HG03045 (cell line): ENCODE measurements at regions not wholly inside any gene's neighbourhood (a gene's known extent, or its start where the extent isn't known, plus 50 kb on each side); places are given as distances from the start of the nearest gene placed in this dataset.

Experiments
- ATAC-seq: cut with Tn5 transposase; IDR thresholded peaks from one replicate; pipeline ENCODE4 v1.9.1; 2021; ENCODE audit warnings: mild to moderate bottlenecking, moderate library complexity; ENCODE audit not compliant: unreplicated experiment

DNA sequence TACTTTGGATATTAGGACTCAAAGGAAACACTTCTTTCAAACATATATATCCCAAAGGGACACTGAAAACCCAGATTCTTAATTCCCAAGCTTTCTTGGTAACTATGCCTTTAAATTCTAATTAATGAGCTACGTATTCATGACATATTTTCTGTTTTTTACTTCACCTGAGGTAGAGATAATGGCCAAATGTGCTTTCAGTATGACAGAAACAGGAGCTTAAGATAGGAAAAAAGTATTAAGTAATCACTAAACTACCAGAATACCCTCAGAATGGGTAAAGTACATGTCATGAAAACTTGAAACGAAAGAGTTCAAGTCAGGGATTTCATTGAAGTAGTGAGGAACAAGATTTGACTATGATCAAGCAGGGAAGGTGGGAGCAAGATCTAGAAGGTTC lies 478.5 kb downstream of the AGTPBP1 start:
- no peak for ATAC-seq

DNA sequence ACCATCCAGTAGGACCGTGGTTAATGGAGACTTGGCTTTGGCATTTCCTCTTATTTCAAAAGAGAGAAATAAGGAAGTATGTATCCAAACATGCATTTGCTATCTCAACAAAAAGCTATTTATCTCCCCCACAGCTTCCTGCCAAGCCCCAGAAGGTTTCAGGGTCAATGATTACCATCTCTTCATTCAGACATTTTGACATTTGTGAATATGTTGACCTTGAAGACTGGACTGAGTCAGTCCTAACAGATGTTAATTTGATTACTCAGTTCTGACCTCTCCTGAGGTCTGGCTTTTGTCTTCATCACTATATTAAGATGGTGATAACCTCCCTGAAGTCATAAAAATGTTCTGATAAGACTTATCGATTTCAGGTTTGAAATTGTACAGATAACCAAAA lies 479.4 kb downstream of the AGTPBP1 start:
- ATAC-seq: no peak

DNA sequence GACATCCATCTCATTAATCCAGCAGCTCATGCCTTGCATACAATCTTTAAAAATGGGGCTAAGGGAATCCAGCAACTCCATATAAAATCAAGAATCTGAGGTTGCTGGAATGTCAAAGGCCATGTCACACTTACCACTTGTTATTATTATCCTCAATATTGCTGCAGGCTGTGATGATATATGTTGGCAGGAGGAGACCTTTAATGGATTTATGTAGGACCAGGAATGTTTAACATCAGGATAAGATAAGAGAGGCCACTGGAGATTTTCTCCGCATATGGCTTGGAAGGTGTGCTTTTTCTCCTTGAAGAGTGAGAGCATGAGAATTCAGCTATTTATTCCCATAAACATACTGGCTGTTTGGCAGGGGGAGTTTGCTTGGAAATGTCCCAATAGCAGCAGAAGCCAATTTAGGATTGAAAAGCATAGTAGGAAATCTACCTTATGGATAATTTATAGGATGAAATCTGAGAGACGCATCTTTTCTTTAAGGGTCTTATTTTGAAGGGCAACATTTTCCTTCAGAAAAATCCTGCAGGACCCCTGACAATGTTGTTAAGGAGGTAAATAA lies 481.4 kb downstream of the AGTPBP1 start:
- ATAC-seq: no peak

DNA sequence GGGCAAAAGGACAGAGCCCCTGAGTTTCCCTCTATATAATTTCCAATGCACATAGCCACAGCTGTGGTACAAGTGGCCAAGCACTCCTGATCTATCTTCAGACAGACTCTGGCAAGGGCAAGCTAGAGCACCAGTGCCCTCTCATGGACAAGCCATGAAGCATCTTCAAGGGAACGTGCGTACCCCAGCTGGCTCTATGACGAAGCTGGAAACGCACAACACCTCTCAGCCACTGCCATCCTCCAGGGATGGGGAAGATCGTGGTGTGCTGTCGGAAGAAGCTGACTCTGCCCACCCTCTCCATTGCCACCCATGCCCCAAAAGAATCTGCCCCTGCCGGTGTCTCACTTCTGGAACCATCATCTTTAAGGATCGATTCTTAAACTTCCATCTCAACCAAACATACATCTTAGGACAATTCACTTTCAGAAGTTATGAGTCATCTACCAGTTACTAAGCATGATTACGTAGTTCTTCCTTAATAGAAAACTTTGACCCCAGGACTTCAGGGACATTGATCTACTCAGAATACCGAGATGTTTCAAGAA lies 482.9 kb downstream of the AGTPBP1 start:
- ATAC-seq: no peak

DNA sequence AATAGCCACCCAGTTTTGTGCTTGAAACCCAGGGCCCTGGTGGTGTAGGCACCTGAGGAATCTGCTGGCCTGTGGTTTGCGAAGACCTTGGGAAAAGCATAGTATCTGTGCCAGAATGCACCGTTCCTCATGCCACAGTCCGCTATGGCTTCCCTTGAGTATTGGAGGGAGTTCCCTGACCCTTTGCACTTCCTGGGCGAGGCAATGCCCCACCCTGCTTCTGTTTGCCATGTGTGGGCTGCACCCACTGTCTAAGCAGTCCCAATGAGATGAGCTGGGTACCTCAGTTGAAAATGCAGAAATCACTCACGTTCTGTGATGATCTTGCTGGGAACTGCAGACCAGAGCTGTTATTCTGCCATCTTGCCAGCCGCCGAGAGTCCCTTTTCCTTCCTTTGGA lies 483.5 kb downstream of the AGTPBP1 start:
- ATAC-seq: no peak

DNA sequence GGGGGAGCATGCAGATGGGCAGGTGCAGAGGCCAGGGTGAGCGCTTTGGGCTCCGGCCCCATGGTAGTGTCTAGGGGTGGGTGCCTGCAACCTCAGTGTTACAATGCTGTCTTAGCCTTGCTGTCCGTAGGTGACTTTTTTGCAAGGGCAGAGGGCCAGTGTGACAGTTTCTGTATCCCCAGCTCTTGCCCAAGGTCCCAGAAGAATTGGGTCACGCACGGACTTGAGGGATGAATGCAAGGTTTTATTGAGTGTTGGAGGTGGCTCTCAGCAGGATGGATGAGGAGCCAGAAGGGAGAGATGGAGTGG lies 492.5 kb downstream of the AGTPBP1 start:
- no peak for ATAC-seq

DNA sequence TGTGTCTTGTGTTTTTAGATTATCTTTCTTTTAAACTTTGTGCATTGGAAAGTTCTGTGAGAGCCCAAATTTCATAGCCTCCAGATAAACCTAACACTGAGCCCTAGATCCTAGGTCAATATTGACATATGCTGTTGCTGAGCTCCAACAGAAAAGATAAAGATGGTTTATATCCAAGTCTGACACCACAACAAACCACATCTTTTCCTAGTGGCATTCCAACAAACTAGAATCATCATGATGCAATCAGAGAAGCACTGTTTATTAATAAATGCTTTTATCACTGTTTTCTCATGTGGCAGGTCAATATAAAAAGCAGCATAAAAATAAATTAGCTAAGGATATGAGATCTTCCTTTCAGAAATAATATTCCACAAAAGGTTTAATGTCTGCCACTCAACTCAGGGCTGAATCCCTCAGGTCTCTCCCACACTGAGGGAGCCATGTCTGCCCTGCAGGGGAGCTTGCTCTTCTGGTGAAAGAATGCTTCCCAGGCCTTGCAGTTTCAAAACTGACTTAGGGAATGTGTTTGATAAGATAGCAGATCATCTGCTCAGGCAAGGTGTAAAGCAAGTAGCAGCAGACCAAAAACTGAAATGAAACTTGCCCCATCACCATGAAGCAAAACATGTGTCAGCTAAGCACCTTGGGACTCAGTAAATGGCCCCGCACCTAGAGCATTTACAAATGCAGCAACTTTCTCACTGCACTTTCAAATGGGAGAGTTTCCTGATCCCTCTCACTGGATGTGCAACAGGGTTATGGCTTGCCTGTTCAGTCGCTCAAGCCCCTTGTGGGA lies 493.0 kb downstream of the AGTPBP1 start:
- no peak for ATAC-seq

DNA sequence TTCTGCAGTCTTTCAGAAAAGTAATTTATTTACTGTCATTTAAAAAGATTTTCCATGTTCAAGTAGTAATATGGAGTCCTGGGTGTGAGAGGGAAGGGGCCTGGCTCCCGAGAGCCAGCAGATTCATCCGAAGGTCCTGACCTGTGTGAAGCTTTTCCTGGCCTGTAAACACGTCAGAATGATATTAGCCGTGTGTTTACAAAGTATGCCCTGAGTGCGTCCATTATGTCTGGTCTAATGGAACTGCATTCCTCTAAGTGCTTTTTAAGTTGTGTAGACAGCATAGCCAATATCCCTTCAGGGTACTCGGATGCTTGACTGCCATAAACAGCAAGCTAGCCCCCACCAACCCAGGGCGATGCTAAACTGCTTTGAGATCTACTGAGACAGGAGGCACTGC lies 495.2 kb downstream of the AGTPBP1 start:
- ATAC-seq: no peak

DNA sequence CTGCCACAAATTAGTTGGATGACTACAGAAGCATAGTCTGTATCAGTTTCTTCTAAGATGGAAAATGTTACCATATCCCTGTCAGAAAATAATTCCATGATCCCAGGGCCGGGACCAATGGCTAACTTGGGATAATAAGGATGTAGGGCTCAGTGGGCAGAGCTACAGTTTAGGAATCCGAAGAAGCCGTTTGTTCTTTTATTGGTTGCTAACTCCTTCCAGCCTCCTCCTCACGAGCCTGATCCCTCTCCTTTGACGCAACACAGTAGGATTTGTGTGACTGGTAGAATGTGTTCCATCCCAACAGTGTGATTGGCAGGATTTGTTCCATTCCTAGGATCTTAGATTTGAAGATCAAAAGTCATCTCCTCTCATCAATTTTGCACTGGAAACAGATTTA lies 496.9 kb downstream of the AGTPBP1 start:
- ATAC-seq: no peak

DNA sequence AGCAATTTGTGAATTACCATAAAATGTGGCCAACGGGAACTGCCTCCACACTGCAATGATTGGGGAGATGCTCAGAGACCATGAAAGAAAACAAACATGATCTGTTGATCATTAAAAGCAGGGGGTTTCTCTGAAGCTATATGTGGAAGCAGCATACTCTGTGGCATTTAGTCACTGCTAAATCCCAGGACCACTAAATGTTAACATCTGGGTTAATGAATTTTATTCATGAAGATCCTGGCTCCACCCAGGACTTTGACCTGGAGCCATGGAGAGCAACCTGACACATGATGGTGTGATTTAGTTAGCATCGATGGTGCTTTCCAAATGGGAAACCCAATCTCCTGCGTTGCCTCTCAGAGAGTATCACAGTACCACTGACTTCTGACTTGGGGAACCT lies 497.8 kb downstream of the AGTPBP1 start:
- ATAC-seq: no peak

DNA sequence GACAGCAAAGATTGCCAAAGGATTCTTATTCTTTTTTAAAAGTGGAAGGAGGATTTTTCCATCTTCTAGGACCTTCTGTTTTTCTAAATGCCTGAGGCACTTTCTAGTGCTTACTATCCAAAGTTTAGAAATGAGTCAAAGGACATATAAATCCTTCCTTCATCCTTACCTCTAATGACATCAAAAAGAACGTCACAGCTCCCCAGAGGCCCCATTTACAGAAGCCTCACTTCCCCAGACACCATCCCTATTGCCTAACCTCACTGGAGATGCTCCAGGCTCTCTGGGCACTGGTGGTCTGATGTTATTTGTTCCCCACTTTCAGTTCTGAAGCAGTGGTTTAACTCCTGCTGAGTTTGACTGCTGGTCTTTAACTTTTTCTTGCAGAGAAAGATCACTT lies 504.3 kb downstream of the AGTPBP1 start:
- ATAC-seq: no peak

DNA sequence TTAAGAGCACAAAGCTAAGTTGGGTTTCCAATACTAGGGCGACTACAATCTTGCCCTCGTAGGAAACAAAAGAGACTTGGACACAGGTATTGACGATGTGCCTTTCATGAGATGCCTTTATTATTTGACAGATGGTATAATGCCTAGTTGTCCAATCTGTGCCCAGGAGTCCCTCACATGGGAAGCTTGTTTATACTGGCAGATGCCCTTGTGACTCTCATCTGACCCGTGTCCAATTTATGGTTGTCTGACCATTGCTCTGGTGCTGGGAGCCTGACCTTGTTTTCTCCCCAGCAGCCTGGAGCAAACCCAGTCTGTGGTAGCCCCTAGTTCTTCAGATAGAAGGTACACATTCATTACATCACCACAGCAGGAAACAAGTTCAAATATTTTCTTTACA lies 511.7 kb downstream of the AGTPBP1 start:
- no peak for ATAC-seq

DNA sequence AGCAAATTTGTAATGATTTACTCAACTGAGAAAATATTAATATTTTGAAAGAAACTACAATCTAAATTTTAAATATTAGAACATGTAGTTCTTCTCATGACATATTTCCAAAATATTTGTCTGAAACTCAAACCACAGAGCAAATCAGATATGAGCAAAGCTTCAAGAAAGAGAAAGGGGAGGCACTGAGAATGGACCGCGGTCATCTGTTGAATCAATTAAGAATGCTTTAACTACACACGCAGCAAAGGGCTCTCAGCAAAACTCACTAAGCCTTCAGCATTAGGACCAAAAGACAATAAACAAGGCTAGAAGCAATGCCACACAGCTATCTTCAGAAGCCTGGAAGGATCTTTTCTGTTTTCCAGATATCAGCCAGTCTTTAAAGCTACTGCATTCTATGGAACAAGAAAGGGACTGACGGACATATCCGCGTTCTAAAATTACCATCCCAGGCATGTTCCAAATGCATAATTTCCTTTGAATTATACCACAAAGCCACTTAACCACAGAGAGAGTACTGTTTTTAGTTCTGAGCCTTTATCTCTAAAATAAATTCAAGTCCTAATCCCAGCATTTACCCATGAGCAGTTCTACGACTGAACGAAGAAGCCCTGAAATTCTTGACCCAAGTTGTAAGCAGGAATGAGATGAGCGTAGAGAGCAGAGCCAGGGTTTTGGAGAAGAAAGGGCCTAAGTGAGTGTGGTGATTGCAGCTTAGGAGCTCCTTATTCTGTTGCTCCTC lies 513.5 kb downstream of the AGTPBP1 start:
- no peak for ATAC-seq

DNA sequence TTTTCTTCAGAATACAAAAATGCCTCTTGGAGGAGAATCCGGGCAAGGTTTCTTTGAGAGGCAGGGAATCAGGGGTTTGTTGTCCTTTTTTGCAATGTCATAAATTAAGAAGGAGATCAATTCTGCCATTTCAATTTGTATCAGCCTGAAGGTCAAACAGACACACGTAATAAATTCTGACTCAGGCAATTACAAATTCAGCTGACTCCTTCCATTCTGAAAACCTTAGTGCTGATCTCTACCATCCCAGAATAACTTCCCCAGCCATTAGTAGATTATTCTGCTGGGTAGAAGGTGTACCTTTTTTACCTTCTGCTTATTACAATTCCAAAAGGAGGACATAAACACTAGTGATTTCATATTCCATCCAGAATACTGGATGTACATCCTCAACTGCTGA lies 516.6 kb downstream of the AGTPBP1 start:
- ATAC-seq: no peak

DNA sequence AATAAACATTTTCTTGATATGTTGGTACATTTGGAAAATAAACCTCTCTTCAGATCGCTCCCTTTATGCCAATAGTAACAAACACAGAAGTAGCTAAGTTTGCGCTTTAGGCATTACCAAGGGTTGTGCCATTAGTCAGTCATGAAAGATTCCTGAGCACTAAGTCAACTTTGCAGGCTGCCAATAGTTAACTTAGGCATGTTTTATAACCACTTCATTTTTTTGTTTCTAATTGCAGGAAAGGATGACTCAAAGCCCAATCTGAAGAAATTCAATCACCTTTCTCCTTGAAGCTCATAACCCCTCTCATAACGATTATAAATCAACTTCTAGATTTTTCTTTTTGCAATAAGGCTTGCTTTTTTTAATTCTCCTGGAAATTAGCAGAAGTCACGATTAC lies 517.0 kb downstream of the AGTPBP1 start:
- no peak for ATAC-seq

DNA sequence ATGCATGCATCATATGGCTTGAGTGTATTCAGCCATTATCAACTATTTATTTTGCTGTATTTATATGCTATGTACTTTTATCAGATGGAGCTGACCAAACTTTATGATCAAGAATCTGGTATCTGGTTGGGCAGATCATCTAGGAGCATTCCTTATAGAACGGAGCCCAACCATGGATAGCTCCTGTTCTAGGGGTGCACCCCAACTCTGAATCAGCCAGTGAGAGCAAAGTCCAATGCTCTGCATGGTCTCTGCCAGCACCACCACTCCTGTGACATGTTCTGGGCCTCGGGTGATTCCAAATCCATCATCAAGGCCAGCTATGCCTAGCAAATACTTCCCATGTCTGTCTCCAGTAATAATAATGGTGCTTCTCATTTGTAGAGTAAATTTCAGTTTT lies 517.5 kb downstream of the AGTPBP1 start:
- no peak for ATAC-seq

DNA sequence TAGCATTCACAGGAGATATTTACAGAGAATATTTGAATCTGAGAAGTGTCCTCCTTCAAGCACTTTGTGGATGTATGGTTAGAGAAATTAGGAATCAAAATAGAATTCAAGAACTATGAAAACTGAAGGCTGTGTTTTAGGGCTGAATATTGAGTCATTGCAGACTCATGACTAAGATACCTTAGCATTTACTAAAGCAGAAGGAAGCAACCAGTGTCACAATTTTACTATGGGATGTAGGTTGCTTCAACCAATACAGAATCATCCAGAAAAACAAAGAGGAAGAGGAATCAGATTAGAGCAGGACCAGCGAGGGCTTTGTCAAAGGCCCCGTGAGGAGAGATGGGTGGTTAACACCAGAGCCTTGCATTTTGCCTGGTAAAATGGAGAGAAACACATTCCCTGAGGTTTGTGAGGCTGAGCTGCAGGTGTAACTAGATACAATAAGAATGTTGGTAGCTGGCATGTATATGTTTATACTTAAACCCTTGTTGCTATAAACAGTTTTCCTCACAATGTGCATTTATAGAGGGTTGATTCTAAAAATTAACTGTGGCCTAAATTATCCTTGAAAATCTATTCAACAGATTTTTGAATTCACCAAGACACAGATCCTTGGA lies 518.1 kb downstream of the AGTPBP1 start:
- no peak for ATAC-seq

DNA sequence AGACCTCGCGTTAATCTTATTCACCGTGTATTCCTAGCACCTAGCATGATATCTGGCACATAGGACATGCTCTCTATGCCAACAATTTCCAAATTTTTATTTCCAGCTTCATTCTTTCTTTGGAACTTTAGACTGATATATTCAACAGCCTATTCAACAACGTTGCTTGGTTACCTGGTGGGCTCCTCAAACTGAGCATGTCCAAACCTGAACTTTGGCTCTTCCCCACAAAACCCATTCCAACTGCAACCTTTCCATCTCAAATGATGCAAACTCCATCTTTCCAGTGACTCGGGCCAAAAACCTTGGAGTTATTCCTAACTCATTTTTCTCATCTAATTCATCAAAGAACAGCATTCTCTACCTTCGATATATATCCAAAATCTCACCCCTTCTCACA lies 525.2 kb downstream of the AGTPBP1 start:
- no peak for ATAC-seq

DNA sequence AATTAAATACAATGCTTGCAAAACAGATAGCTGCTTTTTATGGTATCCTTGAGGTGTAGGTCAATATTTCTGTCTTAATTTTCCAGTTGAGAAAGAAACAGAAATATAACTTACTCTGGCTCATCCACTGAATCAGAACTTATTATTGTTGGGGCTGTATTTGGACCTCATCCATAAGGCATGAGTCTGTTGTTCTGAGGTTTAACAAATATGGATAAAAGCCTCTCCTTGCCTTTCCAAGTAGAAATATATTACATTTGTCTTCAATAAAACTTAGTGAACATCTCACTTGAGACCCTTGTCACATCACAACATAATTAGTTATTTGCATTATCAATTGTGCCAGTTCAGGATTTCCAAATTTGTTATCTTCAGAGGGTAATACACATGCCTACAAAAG lies 525.8 kb downstream of the AGTPBP1 start:
- no peak for ATAC-seq

DNA sequence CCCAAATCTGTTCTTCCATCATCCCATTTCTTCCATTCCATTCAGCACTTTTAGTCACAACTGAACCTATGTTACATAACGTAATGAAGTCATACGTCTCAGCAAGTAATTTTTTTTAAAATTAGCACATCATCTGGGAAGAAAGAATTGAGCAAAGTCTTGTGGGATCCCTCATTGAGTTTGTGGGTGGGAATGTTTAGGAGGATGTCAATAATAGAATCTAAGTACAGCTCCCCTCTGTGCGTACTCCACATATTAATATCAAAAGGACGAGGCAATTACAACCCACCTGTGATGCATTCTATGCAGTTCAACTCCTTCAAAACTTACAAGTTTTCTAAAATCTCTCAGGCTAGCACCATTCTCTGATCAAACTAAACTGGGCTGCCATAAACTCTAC lies 526.3 kb downstream of the AGTPBP1 start:
- no peak for ATAC-seq
